GM18909 (cell line): ENCODE measurements at regions not wholly inside any gene's neighbourhood (a gene's known extent, or its start where the extent isn't known, plus 50 kb on each side); places are given as distances from the start of the nearest gene placed in this dataset.

ENCODE experiments used
- ATAC-seq: cut with Tn5 transposase; IDR thresholded peaks from one replicate; pipeline ENCODE4 v1.9.1; 2021; ENCODE audit warnings: mild to moderate bottlenecking; ENCODE audit not compliant: unreplicated experiment, poor library complexity

- ATAC-seq: no peak
These were observed 107.1 kb downstream of the CEBPB start for GRCh38 chr20:50297498-50298376.

DNA sequence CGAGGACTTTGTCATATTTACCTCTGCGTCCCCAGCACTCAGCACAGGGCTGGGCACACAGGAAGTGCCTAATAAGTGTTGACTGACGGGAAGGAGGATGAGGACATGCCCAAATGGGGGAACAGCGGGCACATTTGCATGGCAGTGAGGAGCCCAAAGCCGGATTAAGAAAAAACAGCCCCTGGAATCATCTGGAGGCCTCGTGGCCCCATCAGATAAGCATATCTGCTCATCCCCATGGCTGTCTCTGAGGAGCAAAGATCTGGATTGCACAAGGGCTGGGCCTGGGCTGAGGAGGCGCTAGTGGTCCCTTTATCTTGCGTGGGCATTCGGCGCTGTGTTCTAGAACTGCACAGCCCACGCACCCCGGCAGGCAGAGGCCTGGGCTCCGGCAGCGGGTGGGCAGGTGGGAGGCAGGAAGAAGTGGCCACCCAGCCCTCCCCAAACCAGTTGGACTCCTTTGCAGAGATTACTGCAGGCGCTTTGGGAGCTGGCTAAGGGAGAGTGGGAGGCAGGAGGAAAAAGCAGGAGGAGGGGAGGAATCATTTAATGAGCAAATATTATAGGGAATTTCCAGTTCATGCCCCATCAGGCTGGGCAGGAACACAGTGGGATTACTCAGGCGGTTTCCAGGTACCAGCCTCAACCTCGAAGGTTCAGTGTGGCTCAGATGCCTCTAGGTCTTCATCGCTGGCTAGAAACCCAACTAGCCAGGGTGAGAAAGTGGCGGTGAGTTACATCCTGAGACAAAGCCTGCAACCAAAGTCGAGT lies 108.1 kb downstream of the CEBPB start:
- ATAC-seq: no peak

DNA sequence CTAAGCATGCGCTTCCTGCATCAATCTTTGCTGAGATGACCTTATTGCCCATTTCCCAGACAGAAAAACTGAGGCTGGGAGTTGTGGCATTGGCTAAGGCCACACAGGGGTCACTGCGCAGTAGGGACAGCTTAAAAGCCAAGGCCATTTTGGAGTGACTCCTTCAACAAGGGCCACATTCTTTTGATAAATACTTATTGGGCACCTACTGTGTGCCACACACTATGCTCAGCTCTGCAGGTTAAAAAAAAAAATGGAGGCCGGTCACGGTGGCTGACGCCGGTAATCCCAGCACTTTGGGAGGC lies 108.6 kb downstream of the CEBPB start:
- no peak for ATAC-seq

GRCh38 chr20:50301165-50301564 lies 110.5 kb downstream of the CEBPB start:
- ATAC-seq: no peak

DNA sequence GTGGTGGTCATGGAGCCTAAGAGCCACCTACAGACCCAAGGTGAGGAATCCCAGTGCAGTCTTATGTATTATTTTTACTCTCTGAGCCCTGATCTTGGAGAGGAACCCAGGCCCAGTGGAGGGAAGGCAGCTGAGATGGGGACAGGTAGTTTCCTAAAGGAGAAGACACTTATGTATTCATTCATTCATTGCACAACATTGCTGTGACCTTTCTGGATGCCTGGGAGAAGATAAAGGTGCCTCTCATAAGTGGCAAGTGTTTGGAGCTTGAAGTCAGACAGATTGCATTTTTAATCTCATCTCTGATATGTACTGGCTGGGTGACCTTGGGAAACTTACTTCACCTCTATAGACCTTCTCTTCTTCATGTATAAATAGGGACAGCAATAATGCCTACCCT lies 111.1 kb downstream of the CEBPB start:
- ATAC-seq: no peak

- ATAC-seq: no peak
These were observed 111.9 kb downstream of the CEBPB start for GRCh38 chr20:50302341-50303057.

GRCh38 chr20:50303573-50304500 lies 113.2 kb downstream of the CEBPB start:
- ATAC-seq: no peak

DNA sequence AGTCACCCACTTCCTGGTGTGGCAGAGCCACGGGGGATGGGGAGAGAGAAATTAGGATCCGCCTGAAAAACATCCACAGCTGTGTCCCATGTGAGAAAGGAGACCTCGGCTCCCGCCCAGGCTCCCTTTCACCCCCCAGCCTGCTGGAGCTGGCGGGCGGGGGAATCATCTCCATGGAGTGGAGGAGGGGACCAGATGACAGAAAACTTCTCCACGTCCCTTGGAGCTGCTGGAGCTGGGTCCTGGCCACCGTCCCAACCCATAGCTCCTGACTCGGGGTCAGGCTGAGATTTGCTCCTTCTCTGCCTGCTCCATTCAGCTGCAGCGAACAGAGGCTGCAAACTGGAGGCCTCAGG lies 113.8 kb downstream of the CEBPB start:
- no peak for ATAC-seq

DNA sequence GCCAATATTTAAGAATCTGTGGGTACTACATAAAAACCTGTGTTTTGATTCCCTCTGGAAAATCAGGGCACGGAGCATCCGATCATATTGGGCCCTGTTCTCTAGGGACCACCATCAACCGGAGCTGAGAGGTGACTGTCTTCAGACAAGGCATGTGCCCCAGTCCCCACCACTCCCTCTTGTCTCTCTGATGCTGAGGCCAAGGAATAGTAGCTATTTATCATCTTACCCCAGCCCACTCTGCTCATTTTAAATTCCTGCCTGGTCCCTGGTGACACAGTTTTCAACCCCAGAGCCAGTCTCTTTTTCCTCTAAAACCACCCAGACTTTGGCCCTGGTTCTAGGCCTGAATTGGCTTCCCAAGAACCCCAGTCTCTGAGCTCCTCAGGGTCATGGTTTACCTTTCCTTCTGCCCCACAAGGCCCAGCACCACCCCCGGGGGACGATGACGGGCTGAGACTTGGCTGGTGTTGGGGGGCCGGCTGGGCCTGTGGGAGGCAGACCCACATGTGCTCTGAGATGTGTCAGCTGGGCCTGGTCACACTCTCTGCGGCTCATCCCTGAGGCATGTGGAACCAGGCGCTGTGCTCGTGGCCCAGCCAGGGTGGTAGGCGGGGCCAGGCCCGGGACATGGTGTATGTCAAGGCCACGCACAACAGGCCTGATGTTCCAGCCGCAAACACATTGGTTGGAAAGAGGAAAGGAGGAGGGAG lies 114.4 kb downstream of the CEBPB start:
- no peak for ATAC-seq

GRCh38 chr20:50305636-50306477 lies 115.2 kb downstream of the CEBPB start:
- no peak for ATAC-seq

- ATAC-seq: no peak
These were observed 116.1 kb downstream of the CEBPB start for GRCh38 chr20:50306478-50307423.

DNA sequence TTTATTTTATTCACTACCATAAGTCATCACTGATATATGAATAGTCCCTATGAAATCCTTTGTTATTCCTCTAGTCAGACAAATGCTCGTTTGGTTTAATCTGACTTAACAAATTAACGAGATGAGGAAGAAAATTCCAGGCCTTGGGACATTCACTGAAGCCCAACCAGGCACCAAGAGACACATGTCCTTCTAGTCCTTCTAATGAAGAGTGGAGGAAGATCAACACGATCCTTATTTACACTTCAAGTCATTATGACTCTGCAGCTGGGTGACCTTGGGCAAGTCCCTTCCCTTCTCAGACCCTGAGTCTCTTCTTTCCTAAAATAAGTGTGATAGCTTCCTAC lies 117.5 kb downstream of the CEBPB start:
- no peak for ATAC-seq

- no peak for ATAC-seq
These were observed 118.1 kb downstream of the CEBPB start for GRCh38 chr20:50308513-50309279.

DNA sequence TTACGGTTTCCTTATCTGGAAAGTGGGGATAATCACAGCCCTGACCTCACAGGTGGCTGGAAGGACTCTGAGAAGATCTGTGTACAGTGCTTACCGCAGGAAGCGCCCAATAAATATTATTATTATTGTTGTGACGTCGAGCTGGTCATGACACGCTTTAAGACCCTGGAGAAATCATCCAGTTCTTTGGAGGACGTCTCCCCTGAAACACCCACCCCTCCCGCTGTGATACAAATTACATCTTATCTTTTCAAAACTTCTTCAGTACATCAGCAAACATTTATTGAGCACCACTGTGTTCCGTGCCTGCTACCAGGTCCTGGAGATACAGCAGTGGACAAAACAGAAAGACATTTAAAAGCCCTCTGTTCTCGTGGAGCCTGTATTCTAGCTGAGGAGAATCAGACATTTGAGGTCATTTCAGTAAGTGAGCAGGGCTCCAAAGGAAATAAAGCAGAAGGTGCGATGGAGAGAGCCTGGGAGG lies 118.7 kb downstream of the CEBPB start:
- no peak for ATAC-seq

GRCh38 chr20:50309764-50310672 lies 119.4 kb downstream of the CEBPB start:
- no peak for ATAC-seq

GRCh38 chr20:50310673-50311051 lies 120.0 kb downstream of the CEBPB start:
- no peak for ATAC-seq
